ENCODE measurements at regions not wholly inside any gene's neighbourhood (a gene's known extent, or its start where the extent isn't known, plus 50 kb on each side); places are given as distances from the start of the nearest gene placed in this dataset.

GRCh38 chr2:139759000-139759505 is 978.9 kb upstream of the NXPH2 start:
- no peak for TF ChIP-seq GATA3 (IDR thresholded peaks at IDR 0.05; ENCODE audit: low read depth, low read length)
- TF ChIP-seq GATA2 (IDR thresholded peaks at IDR 0.05; ENCODE audit: low read depth, low read length): no peak
